ENCODE measurements at regions not wholly inside any gene's neighbourhood (a gene's known extent, or its start where the extent isn't known, plus 50 kb on each side); places are given as distances from the start of the nearest gene placed in this dataset.

DNA sequence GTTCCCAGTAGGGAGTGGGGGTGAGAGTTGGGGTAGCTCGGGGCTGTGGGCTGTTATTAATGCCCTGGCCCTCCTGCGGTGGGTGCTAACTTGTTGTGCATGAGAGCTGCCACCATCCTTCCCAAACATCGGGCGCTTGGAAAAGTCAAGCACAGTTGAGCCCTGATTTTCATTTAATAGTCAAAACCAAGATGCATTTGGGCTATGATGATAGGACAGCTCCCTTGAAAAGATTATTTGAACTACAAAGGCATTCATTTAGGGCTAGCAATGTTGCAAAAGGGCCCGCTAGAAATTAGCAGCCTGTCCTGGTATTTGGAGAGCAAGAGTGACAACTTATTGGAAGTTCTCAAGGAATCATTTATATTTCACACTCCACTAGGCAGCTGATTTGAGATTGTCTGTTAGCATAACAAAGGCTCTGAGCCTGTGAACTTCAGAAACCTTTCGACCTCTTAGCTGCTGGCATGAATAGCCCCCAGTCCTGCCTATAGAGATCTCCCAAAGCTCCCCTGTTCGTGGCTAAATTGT, 128.2 kb upstream of the TMEM161B start:
- H3K36me3 ChIP-seq (ENCODE audit: control insufficient read depth, insufficient read depth, low read length): no peaks in the 10 kb centered on the region
- TF ChIP-seq EZH2 (IDR thresholded peaks at IDR 0.05; ENCODE audit: low read length, missing control alignments): no peak
- TF ChIP-seq, protein P1, sequence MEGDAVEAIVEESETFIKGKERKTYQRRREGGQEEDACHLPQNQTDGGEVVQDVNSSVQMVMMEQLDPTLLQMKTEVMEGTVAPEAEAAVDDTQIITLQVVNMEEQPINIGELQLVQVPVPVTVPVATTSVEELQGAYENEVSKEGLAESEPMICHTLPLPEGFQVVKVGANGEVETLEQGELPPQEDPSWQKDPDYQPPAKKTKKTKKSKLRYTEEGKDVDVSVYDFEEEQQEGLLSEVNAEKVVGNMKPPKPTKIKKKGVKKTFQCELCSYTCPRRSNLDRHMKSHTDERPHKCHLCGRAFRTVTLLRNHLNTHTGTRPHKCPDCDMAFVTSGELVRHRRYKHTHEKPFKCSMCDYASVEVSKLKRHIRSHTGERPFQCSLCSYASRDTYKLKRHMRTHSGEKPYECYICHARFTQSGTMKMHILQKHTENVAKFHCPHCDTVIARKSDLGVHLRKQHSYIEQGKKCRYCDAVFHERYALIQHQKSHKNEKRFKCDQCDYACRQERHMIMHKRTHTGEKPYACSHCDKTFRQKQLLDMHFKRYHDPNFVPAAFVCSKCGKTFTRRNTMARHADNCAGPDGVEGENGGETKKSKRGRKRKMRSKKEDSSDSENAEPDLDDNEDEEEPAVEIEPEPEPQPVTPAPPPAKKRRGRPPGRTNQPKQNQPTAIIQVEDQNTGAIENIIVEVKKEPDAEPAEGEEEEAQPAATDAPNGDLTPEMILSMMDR (conservative IDR thresholded peaks at IDR 0.05 in 1 of 2, IDR thresholded peaks at IDR 0.05 in 1 of 2; ENCODE audit: low read depth in 1 of 2, low read length in 2 of 2): no peak
- H3K27ac ChIP-seq (ENCODE audit: insufficient read depth, low read length): no peak overlapping the region
- peak overlapping the region in 2 of 4 experiments; percentile 32 to 48 for H3K4me3 ChIP-seq (replicated peaks in 1 of 4; ENCODE audit: control extremely low read depth in 1 of 4, insufficient read depth in 1 of 4, low read depth in 3 of 4, low read length in 4 of 4)
- H4K20me1 ChIP-seq (ENCODE audit: control insufficient read depth, extremely low read depth, insufficient read depth, low read length): no peaks in the 10 kb centered on the region
- DNase-seq (ENCODE audit: low read depth in 2 of 2): no peak
- H3K9me3 ChIP-seq (ENCODE audit: control insufficient read depth, insufficient read depth, low read depth, low read length): no peaks in the 10 kb centered on the region
- no peaks in the 10 kb centered on the region for H3K27me3 ChIP-seq (ENCODE audit: control insufficient read depth, insufficient read depth, low read length)
- no peak overlapping the region for H2AFZ ChIP-seq (ENCODE audit: low read length)
- H3K4me2 ChIP-seq (ENCODE audit: extremely low read depth, insufficient read depth, low read length): peak overlapping the region; percentile 72
- no peak overlapping the region for H3K9ac ChIP-seq (ENCODE audit: insufficient read depth, low read length)
- no peaks in the 10 kb centered on the region for H3K79me2 ChIP-seq (ENCODE audit: control insufficient read depth, insufficient read depth, low read length)
- H3K4me1 ChIP-seq (ENCODE audit: control insufficient read depth, extremely low read depth, insufficient read depth, low read length): no peaks in the 10 kb centered on the region

DNA sequence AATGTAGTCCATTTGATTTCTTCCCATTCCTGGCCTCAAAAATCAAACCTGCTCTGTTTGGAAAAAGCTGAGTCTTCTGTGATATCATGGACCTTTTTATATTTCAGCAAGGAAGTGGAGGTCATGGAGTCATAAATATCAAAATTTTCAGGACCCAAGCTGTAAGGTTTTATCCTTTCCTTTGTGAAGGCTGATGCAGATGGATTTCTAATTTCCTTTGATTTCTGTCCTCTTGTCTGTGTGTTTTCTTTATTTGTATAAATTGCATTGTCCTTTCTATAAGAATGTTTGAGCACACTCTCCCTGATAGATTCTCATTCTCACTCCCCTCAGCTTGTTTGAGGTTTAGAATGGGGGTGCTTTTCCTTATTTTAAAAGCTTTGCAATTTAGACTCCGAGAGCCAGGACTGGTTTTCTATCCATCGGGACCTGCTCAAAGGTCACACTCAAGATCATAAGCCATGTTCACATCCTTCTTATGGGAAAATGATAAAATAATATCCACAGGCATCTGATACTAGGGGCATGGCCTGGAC, 127.4 kb upstream of the TMEM161B start:
- TF ChIP-seq EZH2 (IDR thresholded peaks at IDR 0.05; ENCODE audit: low read length, missing control alignments): no peak
- TF ChIP-seq, protein P1 (conservative IDR thresholded peaks at IDR 0.05 in 1 of 2, IDR thresholded peaks at IDR 0.05 in 1 of 2; ENCODE audit: low read depth in 1 of 2, low read length in 2 of 2): no peak
- H3K4me2 ChIP-seq (ENCODE audit: extremely low read depth, insufficient read depth, low read length): no peak overlapping the region
- H3K4me3 ChIP-seq (replicated peaks in 1 of 4; ENCODE audit: control extremely low read depth in 1 of 4, insufficient read depth in 1 of 4, low read depth in 3 of 4, low read length in 4 of 4): no peak overlapping the region
- H4K20me1 ChIP-seq (ENCODE audit: control insufficient read depth, extremely low read depth, insufficient read depth, low read length): no peaks in the 10 kb centered on the region
- H3K27ac ChIP-seq (ENCODE audit: insufficient read depth, low read length): no peak overlapping the region
- H3K27me3 ChIP-seq (ENCODE audit: control insufficient read depth, insufficient read depth, low read length): no peaks in the 10 kb centered on the region
- H3K9ac ChIP-seq (ENCODE audit: insufficient read depth, low read length): no peak overlapping the region
- no peaks in the 10 kb centered on the region for H3K79me2 ChIP-seq (ENCODE audit: control insufficient read depth, insufficient read depth, low read length)
- H3K36me3 ChIP-seq (ENCODE audit: control insufficient read depth, insufficient read depth, low read length): no peaks in the 10 kb centered on the region
- no peaks in the 10 kb centered on the region for H3K9me3 ChIP-seq (ENCODE audit: control insufficient read depth, insufficient read depth, low read depth, low read length)
- no peak for DNase-seq (ENCODE audit: low read depth in 2 of 2)
- H3K4me1 ChIP-seq (ENCODE audit: control insufficient read depth, extremely low read depth, insufficient read depth, low read length): no peaks in the 10 kb centered on the region
- H2AFZ ChIP-seq (ENCODE audit: low read length): no peak overlapping the region

DNA sequence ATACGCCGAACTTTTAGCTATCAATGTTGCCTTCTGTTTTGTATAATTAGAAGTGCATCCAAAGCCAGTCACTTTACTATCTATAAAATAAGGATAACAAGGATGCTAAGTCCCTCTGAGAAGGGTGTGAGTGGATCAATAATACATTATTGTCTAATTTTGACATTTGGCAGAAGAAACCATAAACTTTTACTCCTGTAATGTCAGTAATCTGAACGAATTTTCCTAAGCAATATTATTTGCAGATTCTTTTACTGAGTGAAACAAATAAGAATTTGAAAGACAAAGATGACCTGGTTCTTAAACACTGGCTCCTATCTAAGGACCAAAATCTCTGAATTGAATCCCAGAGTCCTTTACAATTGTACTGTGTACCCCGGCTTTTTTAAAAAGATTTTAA, 126.6 kb upstream of the TMEM161B start:
- Histone ChIP-seq H3K27me3 (ENCODE audit: control insufficient read depth, insufficient read depth, low read length) (no peaks in the 10 kb centered on the region), H3K27ac (ENCODE audit: insufficient read depth, low read length) (no peak overlapping the region), H3K4me3 (replicated peaks in 1 of 4; ENCODE audit: control extremely low read depth in 1 of 4, insufficient read depth in 1 of 4, low read depth in 3 of 4, low read length in 4 of 4) (no peak overlapping the region), H4K20me1 (ENCODE audit: control insufficient read depth, extremely low read depth, insufficient read depth, low read length) (no peaks in the 10 kb centered on the region), H3K79me2 (ENCODE audit: control insufficient read depth, insufficient read depth, low read length) (no peaks in the 10 kb centered on the region), H2AFZ (ENCODE audit: low read length) (no peak overlapping the region), H3K4me1 (ENCODE audit: control insufficient read depth, extremely low read depth, insufficient read depth, low read length) (no peaks in the 10 kb centered on the region), H3K9ac (ENCODE audit: insufficient read depth, low read length) (no peak overlapping the region), H3K9me3 (ENCODE audit: control insufficient read depth, insufficient read depth, low read depth, low read length) (no peaks in the 10 kb centered on the region), H3K4me2 (ENCODE audit: extremely low read depth, insufficient read depth, low read length) (no peak overlapping the region), H3K36me3 (ENCODE audit: control insufficient read depth, insufficient read depth, low read length) (no peaks in the 10 kb centered on the region)
- TF ChIP-seq, protein P1 (conservative IDR thresholded peaks at IDR 0.05 in 1 of 2, IDR thresholded peaks at IDR 0.05 in 1 of 2; ENCODE audit: low read depth in 1 of 2, low read length in 2 of 2): no peak
- no peak for TF ChIP-seq EZH2 (IDR thresholded peaks at IDR 0.05; ENCODE audit: low read length, missing control alignments)
- DNase-seq (ENCODE audit: low read depth in 2 of 2): no peak

Data from fibroblast of lung (primary cell).